ENCODE measurements at regions not wholly inside any gene's neighbourhood (a gene's known extent, or its start where the extent isn't known, plus 50 kb on each side); places are given as distances from the start of the nearest gene placed in this dataset.
A peak's percentile ranks its signal among the peaks of the same experiment; 100 is the strongest.

GRCh38 chr15:38622908-38623307, 58.3 kb upstream of the RASGRP1 start:
- TF ChIP-seq, protein P1, sequence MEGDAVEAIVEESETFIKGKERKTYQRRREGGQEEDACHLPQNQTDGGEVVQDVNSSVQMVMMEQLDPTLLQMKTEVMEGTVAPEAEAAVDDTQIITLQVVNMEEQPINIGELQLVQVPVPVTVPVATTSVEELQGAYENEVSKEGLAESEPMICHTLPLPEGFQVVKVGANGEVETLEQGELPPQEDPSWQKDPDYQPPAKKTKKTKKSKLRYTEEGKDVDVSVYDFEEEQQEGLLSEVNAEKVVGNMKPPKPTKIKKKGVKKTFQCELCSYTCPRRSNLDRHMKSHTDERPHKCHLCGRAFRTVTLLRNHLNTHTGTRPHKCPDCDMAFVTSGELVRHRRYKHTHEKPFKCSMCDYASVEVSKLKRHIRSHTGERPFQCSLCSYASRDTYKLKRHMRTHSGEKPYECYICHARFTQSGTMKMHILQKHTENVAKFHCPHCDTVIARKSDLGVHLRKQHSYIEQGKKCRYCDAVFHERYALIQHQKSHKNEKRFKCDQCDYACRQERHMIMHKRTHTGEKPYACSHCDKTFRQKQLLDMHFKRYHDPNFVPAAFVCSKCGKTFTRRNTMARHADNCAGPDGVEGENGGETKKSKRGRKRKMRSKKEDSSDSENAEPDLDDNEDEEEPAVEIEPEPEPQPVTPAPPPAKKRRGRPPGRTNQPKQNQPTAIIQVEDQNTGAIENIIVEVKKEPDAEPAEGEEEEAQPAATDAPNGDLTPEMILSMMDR (IDR thresholded peaks at IDR 0.05; ENCODE audit: low read depth, low read length): no peak
- DNase-seq (ENCODE audit: low read depth in 2 of 2): no peak
- H3K4me3 ChIP-seq (replicated peaks in 1 of 2; ENCODE audit: low read depth in 2 of 2, low read length in 2 of 2): no peak overlapping the region

- TF ChIP-seq, protein P1 (IDR thresholded peaks at IDR 0.05; ENCODE audit: low read depth, low read length): no peak
- no peak overlapping the region for H3K4me3 ChIP-seq (replicated peaks in 1 of 2; ENCODE audit: low read depth in 2 of 2, low read length in 2 of 2)
- DNase-seq (ENCODE audit: low read depth in 2 of 2): no peak
These were observed 59.1 kb upstream of the RASGRP1 start for GRCh38 chr15:38623744-38624143.

- TF ChIP-seq, protein P1 (IDR thresholded peaks at IDR 0.05; ENCODE audit: low read depth, low read length): no peak
- DNase-seq (ENCODE audit: low read depth in 2 of 2): peak; percentile 11 to 16
These were observed 59.9 kb upstream of the RASGRP1 start for GRCh38 chr15:38624244-38625205.

GRCh38 chr15:38625886-38626285, 61.3 kb upstream of the RASGRP1 start:
- DNase-seq (ENCODE audit: low read depth in 2 of 2): no peak
- no peak overlapping the region for H3K4me3 ChIP-seq (replicated peaks in 1 of 2; ENCODE audit: low read depth in 2 of 2, low read length in 2 of 2)
- TF ChIP-seq, protein P1 (IDR thresholded peaks at IDR 0.05; ENCODE audit: low read depth, low read length): no peak

More at GRCh38 chr15:38624244-38625205, 59.9 kb upstream of the RASGRP1 start:
- no peak overlapping the region for H3K4me3 ChIP-seq (replicated peaks in 1 of 2; ENCODE audit: low read depth in 2 of 2, low read length in 2 of 2)

- H3K4me3 ChIP-seq (replicated peaks in 1 of 2; ENCODE audit: low read depth in 2 of 2, low read length in 2 of 2): no peak overlapping the region
- DNase-seq (ENCODE audit: low read depth in 2 of 2): no peak
- TF ChIP-seq, protein P1 (IDR thresholded peaks at IDR 0.05; ENCODE audit: low read depth, low read length): no peak
These were observed 61.9 kb upstream of the RASGRP1 start for GRCh38 chr15:38626443-38627050.

- H3K4me3 ChIP-seq (replicated peaks in 1 of 2; ENCODE audit: low read depth in 2 of 2, low read length in 2 of 2): no peak overlapping the region
- DNase-seq (ENCODE audit: low read depth in 2 of 2): no peak
- TF ChIP-seq, protein P1 (IDR thresholded peaks at IDR 0.05; ENCODE audit: low read depth, low read length): no peak
These were observed 63.2 kb upstream of the RASGRP1 start for GRCh38 chr15:38627689-38628277.

Data from cardiac fibroblast (primary cell).